ENCODE measurements at regions not wholly inside any gene's neighbourhood (a gene's known extent, or its start where the extent isn't known, plus 50 kb on each side); places are given as distances from the start of the nearest gene placed in this dataset.

DNA sequence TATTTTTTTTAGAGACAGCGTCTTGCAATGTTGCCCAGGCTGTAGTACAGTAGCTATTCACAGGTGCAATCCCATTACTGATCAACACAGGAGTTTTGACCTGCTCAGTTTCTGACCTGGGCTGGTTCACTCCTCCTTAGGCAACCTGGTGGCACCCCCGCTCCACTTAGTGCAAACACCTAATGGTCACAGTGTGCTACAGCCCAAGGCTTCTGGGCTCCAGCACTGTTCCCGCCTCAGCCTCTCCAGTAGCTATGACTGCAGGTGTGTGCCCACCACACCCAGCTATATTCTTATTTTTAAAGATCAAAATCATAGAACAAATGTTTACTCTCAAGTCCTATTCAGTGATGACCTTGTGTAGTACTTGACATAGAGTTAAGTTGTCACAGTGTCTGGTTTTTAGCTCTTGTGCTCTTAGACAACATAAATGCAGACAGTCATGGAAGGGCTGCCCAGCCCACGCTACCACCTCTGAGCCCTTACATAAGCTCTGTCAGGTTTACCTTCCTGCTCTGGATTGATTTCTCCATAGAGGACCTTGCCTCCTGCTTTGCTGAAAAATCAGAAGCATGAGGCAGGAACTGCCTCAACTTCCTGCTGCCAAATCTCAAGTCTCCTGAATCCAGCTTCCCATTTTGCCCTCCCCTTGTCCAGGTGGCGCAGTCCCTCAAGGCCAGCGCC, 82.2 kb upstream of the SLC1A4 start:
- TF ChIP-seq, protein P1, sequence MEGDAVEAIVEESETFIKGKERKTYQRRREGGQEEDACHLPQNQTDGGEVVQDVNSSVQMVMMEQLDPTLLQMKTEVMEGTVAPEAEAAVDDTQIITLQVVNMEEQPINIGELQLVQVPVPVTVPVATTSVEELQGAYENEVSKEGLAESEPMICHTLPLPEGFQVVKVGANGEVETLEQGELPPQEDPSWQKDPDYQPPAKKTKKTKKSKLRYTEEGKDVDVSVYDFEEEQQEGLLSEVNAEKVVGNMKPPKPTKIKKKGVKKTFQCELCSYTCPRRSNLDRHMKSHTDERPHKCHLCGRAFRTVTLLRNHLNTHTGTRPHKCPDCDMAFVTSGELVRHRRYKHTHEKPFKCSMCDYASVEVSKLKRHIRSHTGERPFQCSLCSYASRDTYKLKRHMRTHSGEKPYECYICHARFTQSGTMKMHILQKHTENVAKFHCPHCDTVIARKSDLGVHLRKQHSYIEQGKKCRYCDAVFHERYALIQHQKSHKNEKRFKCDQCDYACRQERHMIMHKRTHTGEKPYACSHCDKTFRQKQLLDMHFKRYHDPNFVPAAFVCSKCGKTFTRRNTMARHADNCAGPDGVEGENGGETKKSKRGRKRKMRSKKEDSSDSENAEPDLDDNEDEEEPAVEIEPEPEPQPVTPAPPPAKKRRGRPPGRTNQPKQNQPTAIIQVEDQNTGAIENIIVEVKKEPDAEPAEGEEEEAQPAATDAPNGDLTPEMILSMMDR (tag by site-specific recombination; IDR thresholded peaks at IDR 0.05): no peak
- TF ChIP-seq ZNF292 (tag by site-specific recombination; IDR thresholded peaks at IDR 0.05; ENCODE audit: borderline replicate concordance, low read depth): no peak
- no peak for TF ChIP-seq ZNF274 (IDR thresholded peaks at IDR 0.05; ENCODE audit: low read length)
- no peak for TF ChIP-seq ZNF274 (tag by site-specific recombination; IDR thresholded peaks at IDR 0.05; ENCODE audit: borderline replicate concordance)
- TF ChIP-seq, protein P2, sequence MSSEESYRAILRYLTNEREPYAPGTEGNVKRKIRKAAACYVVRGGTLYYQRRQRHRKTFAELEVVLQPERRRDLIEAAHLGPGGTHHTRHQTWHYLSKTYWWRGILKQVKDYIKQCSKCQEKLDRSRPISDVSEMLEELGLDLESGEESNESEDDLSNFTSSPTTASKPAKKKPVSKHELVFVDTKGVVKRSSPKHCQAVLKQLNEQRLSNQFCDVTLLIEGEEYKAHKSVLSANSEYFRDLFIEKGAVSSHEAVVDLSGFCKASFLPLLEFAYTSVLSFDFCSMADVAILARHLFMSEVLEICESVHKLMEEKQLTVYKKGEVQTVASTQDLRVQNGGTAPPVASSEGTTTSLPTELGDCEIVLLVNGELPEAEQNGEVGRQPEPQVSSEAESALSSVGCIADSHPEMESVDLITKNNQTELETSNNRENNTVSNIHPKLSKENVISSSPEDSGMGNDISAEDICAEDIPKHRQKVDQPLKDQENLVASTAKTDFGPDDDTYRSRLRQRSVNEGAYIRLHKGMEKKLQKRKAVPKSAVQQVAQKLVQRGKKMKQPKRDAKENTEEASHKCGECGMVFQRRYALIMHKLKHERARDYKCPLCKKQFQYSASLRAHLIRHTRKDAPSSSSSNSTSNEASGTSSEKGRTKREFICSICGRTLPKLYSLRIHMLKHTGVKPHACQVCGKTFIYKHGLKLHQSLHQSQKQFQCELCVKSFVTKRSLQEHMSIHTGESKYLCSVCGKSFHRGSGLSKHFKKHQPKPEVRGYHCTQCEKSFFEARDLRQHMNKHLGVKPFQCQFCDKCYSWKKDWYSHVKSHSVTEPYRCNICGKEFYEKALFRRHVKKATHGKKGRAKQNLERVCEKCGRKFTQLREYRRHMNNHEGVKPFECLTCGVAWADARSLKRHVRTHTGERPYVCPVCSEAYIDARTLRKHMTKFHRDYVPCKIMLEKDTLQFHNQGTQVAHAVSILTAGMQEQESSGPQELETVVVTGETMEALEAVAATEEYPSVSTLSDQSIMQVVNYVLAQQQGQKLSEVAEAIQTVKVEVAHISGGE (tag by site-specific recombination; conservative IDR thresholded peaks at IDR 0.05; ENCODE audit: low read depth): no peak
- TF ChIP-seq ZNF2 (tag by site-specific recombination; IDR thresholded peaks at IDR 0.05): no peak
- TF ChIP-seq SP2 (tag by site-specific recombination; IDR thresholded peaks at IDR 0.05): no peak

Data from HEK293 (cell line).